ENCODE measurements at regions not wholly inside any gene's neighbourhood (a gene's known extent, or its start where the extent isn't known, plus 50 kb on each side); places are given as distances from the start of the nearest gene placed in this dataset.

GRCh38 chr2:194698012-194698411 lies 959.0 kb upstream of the SLC39A10 start:
- H3K79me2 ChIP-seq (ENCODE audit: insufficient read depth, low read length), result no peaks in the 10 kb centered on the region

GRCh38 chr2:194697439-194697838 lies 959.6 kb upstream of the SLC39A10 start:
- no peaks in the 10 kb centered on the region for H3K36me3 ChIP-seq (ENCODE audit: insufficient read depth, low read length)
- no peaks in the 10 kb centered on the region for H3K27me3 ChIP-seq (ENCODE audit: insufficient read depth, low read length, poor library complexity, severe bottlenecking)
- peak overlapping the region; percentile 12 for H3K9ac ChIP-seq (ENCODE audit: low read depth, low read length, poor library complexity, severe bottlenecking)
- TF ChIP-seq CTCF (conservative IDR thresholded peaks at IDR 0.05; ENCODE audit: low read length) (no peak), EZH2phosphoT487 (IDR thresholded peaks at IDR 0.05; ENCODE audit: borderline replicate concordance) (no peak)
- H2AFZ ChIP-seq (ENCODE audit: low read length), result peak overlapping the region; percentile 50
- H3K9me2 ChIP-seq (replicated peaks; ENCODE audit: low read depth, low read length), result no peaks in the 10 kb centered on the region
- H3K4me2 ChIP-seq (ENCODE audit: low read depth, low read length, poor library complexity, severe bottlenecking), result peak overlapping the region; percentile 50
- no peak overlapping the region for H3K4me3 ChIP-seq (ENCODE audit: low read length, poor library complexity, severe bottlenecking)
- no peaks in the 10 kb centered on the region for H4K20me1 ChIP-seq (ENCODE audit: insufficient read depth, low read length, poor library complexity, severe bottlenecking)
- no peaks in the 10 kb centered on the region for H3F3A ChIP-seq (ENCODE audit: low read depth)
- H3K9me3 ChIP-seq (ENCODE audit: insufficient read depth, low read depth, low read length), result no peaks in the 10 kb centered on the region
- H3K4me1 ChIP-seq (ENCODE audit: insufficient read depth, low read length, poor library complexity, severe bottlenecking), result peaks cover 5% of the 10 kb centered on the region
- no peaks in the 10 kb centered on the region for H3K79me2 ChIP-seq (ENCODE audit: insufficient read depth, low read length)

More at GRCh38 chr2:194698012-194698411, 959.0 kb upstream of the SLC39A10 start:
- Histone ChIP-seq H4K20me1 (ENCODE audit: insufficient read depth, low read length, poor library complexity, severe bottlenecking) (no peaks in the 10 kb centered on the region), H3K27me3 (ENCODE audit: insufficient read depth, low read length, poor library complexity, severe bottlenecking) (no peaks in the 10 kb centered on the region), H2AFZ (ENCODE audit: low read length) (peak overlapping the region; percentile 50), H3K9ac (ENCODE audit: low read depth, low read length, poor library complexity, severe bottlenecking) (peak overlapping the region; percentile 12), H3K9me2 (replicated peaks; ENCODE audit: low read depth, low read length) (no peaks in the 10 kb centered on the region), H3K4me3 (ENCODE audit: low read length, poor library complexity, severe bottlenecking) (no peak overlapping the region), H3F3A (ENCODE audit: low read depth) (no peaks in the 10 kb centered on the region), H3K4me1 (ENCODE audit: insufficient read depth, low read length, poor library complexity, severe bottlenecking) (peaks cover 5% of the 10 kb centered on the region), H3K36me3 (ENCODE audit: insufficient read depth, low read length) (no peaks in the 10 kb centered on the region), H3K9me3 (ENCODE audit: insufficient read depth, low read depth, low read length) (no peaks in the 10 kb centered on the region), H3K4me2 (ENCODE audit: low read depth, low read length, poor library complexity, severe bottlenecking) (peak overlapping the region; percentile 50)
- TF ChIP-seq CTCF (conservative IDR thresholded peaks at IDR 0.05; ENCODE audit: low read length) (no peak), EZH2phosphoT487 (IDR thresholded peaks at IDR 0.05; ENCODE audit: borderline replicate concordance) (no peak)

GRCh38 chr2:194696690-194697089 lies 960.3 kb upstream of the SLC39A10 start:
- Histone ChIP-seq H3K9me3 (ENCODE audit: insufficient read depth, low read depth, low read length) (no peaks in the 10 kb centered on the region), H3F3A (ENCODE audit: low read depth) (no peaks in the 10 kb centered on the region), H4K20me1 (ENCODE audit: insufficient read depth, low read length, poor library complexity, severe bottlenecking) (no peaks in the 10 kb centered on the region)

GRCh38 chr2:194686569-194686968 lies 970.5 kb upstream of the SLC39A10 start:
- Histone ChIP-seq H3K9me2 (replicated peaks; ENCODE audit: low read depth, low read length) (no peaks in the 10 kb centered on the region), H3K9ac (ENCODE audit: low read depth, low read length, poor library complexity, severe bottlenecking) (no peak overlapping the region), H3K4me1 (ENCODE audit: insufficient read depth, low read length, poor library complexity, severe bottlenecking) (no peaks in the 10 kb centered on the region), H3K36me3 (ENCODE audit: insufficient read depth, low read length) (no peaks in the 10 kb centered on the region), H2AFZ (ENCODE audit: low read length) (no peak overlapping the region), H4K20me1 (ENCODE audit: insufficient read depth, low read length, poor library complexity, severe bottlenecking) (no peaks in the 10 kb centered on the region), H3F3A (ENCODE audit: low read depth) (no peaks in the 10 kb centered on the region), H3K27me3 (ENCODE audit: insufficient read depth, low read length, poor library complexity, severe bottlenecking) (no peaks in the 10 kb centered on the region), H3K4me3 (ENCODE audit: low read length, poor library complexity, severe bottlenecking) (no peak overlapping the region), H3K79me2 (ENCODE audit: insufficient read depth, low read length) (no peaks in the 10 kb centered on the region), H3K4me2 (ENCODE audit: low read depth, low read length, poor library complexity, severe bottlenecking) (no peak overlapping the region), H3K9me3 (ENCODE audit: insufficient read depth, low read depth, low read length) (no peaks in the 10 kb centered on the region)
- TF ChIP-seq CTCF (conservative IDR thresholded peaks at IDR 0.05; ENCODE audit: low read length) (no peak), EZH2phosphoT487 (IDR thresholded peaks at IDR 0.05; ENCODE audit: borderline replicate concordance) (no peak)

More at GRCh38 chr2:194696690-194697089, 960.3 kb upstream of the SLC39A10 start:
- no peak for TF ChIP-seq EZH2phosphoT487 (IDR thresholded peaks at IDR 0.05; ENCODE audit: borderline replicate concordance)
- H3K27me3 ChIP-seq (ENCODE audit: insufficient read depth, low read length, poor library complexity, severe bottlenecking), result no peaks in the 10 kb centered on the region
- H3K4me3 ChIP-seq (ENCODE audit: low read length, poor library complexity, severe bottlenecking), result no peak overlapping the region
- no peaks in the 10 kb centered on the region for H3K79me2 ChIP-seq (ENCODE audit: insufficient read depth, low read length)
- no peaks in the 10 kb centered on the region for H3K36me3 ChIP-seq (ENCODE audit: insufficient read depth, low read length)
- no peak overlapping the region for H3K4me2 ChIP-seq (ENCODE audit: low read depth, low read length, poor library complexity, severe bottlenecking)
- H3K4me1 ChIP-seq (ENCODE audit: insufficient read depth, low read length, poor library complexity, severe bottlenecking), result peaks cover 5% of the 10 kb centered on the region
- no peak overlapping the region for H2AFZ ChIP-seq (ENCODE audit: low read length)
- H3K9ac ChIP-seq (ENCODE audit: low read depth, low read length, poor library complexity, severe bottlenecking), result no peak overlapping the region
- no peaks in the 10 kb centered on the region for H3K9me2 ChIP-seq (replicated peaks; ENCODE audit: low read depth, low read length)
